Stimulated activated naive CD4-positive, alpha-beta T cell treated with Interleukin-2 at 50 U/mL for 16 hours (primary cell): ENCODE measurements at regions not wholly inside any gene's neighbourhood (a gene's known extent, or its start where the extent isn't known, plus 50 kb on each side); places are given as distances from the start of the nearest gene placed in this dataset.

Experiments
- DNase-seq: peaks from one replicate; lab custom pipeline; 2025; lab: John Stamatoyannopoulos, UW

- DNase-seq: no peak
Measured at GRCh38 chr10:128898133-128898915, 568.7 kb upstream of the MGMT start.

GRCh38 chr10:128898916-128899195, 568.2 kb upstream of the MGMT start:
- no peak for DNase-seq

- DNase-seq: no peak
Measured at GRCh38 chr10:128900456-128900855, 566.6 kb upstream of the MGMT start.

GRCh38 chr10:128901236-128901635, 565.8 kb upstream of the MGMT start:
- no peak for DNase-seq

GRCh38 chr10:128902031-128902710, 564.9 kb upstream of the MGMT start:
- DNase-seq: no peak

GRCh38 chr10:128907155-128907941, 559.7 kb upstream of the MGMT start:
- no peak for DNase-seq

GRCh38 chr10:128908099-128908498, 558.9 kb upstream of the MGMT start:
- no peak for DNase-seq

- DNase-seq: no peak
Measured at GRCh38 chr10:128908499-128908898, 558.5 kb upstream of the MGMT start.

GRCh38 chr10:128912568-128913311, 554.3 kb upstream of the MGMT start:
- DNase-seq: no peak

GRCh38 chr10:128914681-128915080, 552.4 kb upstream of the MGMT start:
- DNase-seq: no peak

- DNase-seq: no peak
Measured at GRCh38 chr10:128915630-128916029, 551.4 kb upstream of the MGMT start.

- DNase-seq: no peak
Measured at GRCh38 chr10:128916383-128916782, 550.7 kb upstream of the MGMT start.

- no peak for DNase-seq
Measured at GRCh38 chr10:128921389-128922022, 545.5 kb upstream of the MGMT start.

- DNase-seq: no peak
Measured at GRCh38 chr10:128922172-128922571, 544.9 kb upstream of the MGMT start.

- no peak for DNase-seq
Measured at GRCh38 chr10:128922619-128923196, 544.3 kb upstream of the MGMT start.

- no peak for DNase-seq
Measured at GRCh38 chr10:128924918-128925317, 542.1 kb upstream of the MGMT start.

GRCh38 chr10:128926711-128927110, 540.3 kb upstream of the MGMT start:
- DNase-seq: no peak

GRCh38 chr10:128927497-128928161, 539.4 kb upstream of the MGMT start:
- no peak for DNase-seq

GRCh38 chr10:128928231-128928836, 538.7 kb upstream of the MGMT start:
- no peak for DNase-seq

- DNase-seq: no peak
Measured at GRCh38 chr10:128929131-128929530, 537.9 kb upstream of the MGMT start.
